ENCODE measurements at regions not wholly inside any gene's neighbourhood (a gene's known extent, or its start where the extent isn't known, plus 50 kb on each side); places are given as distances from the start of the nearest gene placed in this dataset.
"Not testable (repeated sequence)": the region's sequence is repeated elsewhere in the genome, so short reads cannot be mapped to it uniquely, and the experiment has no call there.

GRCh38 chr3:176628101-176628639 lies 569.1 kb downstream of the TBL1XR1 start:
- Histone ChIP-seq H3K27me3 (ENCODE audit: control insufficient read depth, insufficient read depth, low read length) (no peaks in the 10 kb centered on the region), H3K36me3 (ENCODE audit: control insufficient read depth, insufficient read depth, low read length) (no peaks in the 10 kb centered on the region), H3K4me3 (ENCODE audit: low read depth, low read length) (no peak overlapping the region)
- DNase-seq (ENCODE audit: low read depth): no peak
- no peak for TF ChIP-seq CTCF (IDR thresholded peaks at IDR 0.05; ENCODE audit: insufficient read depth, low read length, poor library complexity, severe bottlenecking)

DNA sequence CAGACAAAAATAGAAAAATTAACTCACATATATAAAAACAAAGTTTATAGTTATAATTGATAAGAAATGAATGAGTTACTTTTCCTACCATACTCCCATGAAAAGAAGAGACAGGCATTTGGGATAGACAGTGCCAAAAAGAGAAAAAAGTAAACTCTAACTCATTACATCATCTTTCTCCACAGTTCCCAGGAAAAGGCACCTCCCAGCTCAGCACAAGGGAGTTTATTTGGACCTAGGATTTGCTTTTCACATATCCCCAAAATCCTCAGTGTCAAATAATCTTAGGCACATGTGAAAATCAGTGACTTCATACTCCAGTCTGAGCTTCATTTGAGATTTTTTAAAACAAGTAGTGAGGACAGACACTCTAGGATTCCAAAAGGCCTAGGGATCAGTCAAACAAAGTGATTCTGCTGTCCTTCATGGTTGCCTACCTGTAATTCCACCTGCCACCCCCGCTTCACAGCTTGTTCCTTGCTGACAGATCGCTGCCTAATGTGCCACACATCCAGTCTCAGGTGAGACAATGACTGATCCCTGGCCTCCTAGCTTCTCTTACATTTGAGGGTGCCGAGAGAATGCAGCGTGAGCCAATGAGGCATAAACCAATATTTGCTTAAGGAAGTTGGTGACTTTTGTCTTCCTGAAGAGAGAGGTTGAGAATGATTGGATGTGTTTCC lies 573.7 kb downstream of the TBL1XR1 start:
- no peak for DNase-seq (ENCODE audit: low read depth)
- no peak for TF ChIP-seq CTCF (IDR thresholded peaks at IDR 0.05; ENCODE audit: insufficient read depth, low read length, poor library complexity, severe bottlenecking)
- H3K27me3 ChIP-seq (ENCODE audit: control insufficient read depth, insufficient read depth, low read length): no peaks in the 10 kb centered on the region

DNA sequence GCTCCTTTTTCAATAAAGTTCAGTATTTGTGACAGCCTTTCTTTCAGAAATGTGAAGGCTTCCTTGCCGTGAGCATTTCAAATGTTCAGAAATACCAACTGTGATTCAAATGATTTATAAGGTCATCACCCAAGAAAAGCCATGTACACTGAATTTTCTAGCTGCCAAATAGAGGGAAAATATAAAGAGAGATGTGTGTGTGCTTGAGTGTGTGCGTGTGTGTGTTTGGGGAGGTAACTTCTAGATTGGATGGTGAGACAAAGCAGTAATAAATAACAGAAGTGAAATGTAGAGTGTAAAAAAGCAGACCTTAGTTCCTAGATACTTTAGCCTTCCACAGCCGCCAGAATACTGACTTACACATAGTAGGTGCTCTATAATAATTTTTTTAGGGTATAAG lies 577.4 kb downstream of the TBL1XR1 start:
- no peak for TF ChIP-seq CTCF (IDR thresholded peaks at IDR 0.05; ENCODE audit: insufficient read depth, low read length, poor library complexity, severe bottlenecking)
- Histone ChIP-seq H3K27me3 (ENCODE audit: control insufficient read depth, insufficient read depth, low read length) (no peaks in the 10 kb centered on the region), H3K36me3 (ENCODE audit: control insufficient read depth, insufficient read depth, low read length) (no peaks in the 10 kb centered on the region), H3K4me3 (ENCODE audit: low read depth, low read length) (no peak overlapping the region)
- no peak for DNase-seq (ENCODE audit: low read depth)

More for the DNA sequence above, 573.7 kb downstream of the TBL1XR1 start:
- no peaks in the 10 kb centered on the region for H3K36me3 ChIP-seq (ENCODE audit: control insufficient read depth, insufficient read depth, low read length)
- no peak overlapping the region for H3K4me3 ChIP-seq (ENCODE audit: low read depth, low read length)

- TF ChIP-seq CTCF (IDR thresholded peaks at IDR 0.05; ENCODE audit: insufficient read depth, low read length, poor library complexity, severe bottlenecking): no peak
- H3K27me3 ChIP-seq (ENCODE audit: control insufficient read depth, insufficient read depth, low read length): no peaks in the 10 kb centered on the region
- DNase-seq (ENCODE audit: low read depth): no peak
These were observed 581.5 kb downstream of the TBL1XR1 start for GRCh38 chr3:176615826-176616225.

DNA sequence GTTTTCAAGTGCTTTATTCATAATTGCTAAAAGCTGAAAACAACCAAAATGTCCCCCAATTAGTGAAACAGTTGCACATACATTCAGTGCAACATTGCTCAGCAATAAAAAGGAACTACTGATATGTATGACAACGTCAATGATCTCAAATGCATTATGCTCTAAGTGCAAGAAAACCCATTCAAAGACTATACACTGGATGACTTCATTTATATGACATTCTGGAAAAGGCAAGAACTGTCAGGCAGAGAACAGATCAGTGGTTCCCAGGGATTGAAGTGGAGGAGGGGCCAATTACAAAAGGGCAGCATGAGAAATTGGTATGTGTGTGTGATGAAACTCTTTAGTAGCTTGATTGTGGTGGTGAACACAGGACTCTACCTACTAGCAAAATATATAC lies 585.6 kb downstream of the TBL1XR1 start:
- DNase-seq (ENCODE audit: low read depth): no peak
- no peak for TF ChIP-seq CTCF (IDR thresholded peaks at IDR 0.05; ENCODE audit: insufficient read depth, low read length, poor library complexity, severe bottlenecking)
- no peak overlapping the region for H3K4me3 ChIP-seq (ENCODE audit: low read depth, low read length)
- H3K36me3 ChIP-seq (ENCODE audit: control insufficient read depth, insufficient read depth, low read length): no peaks in the 10 kb centered on the region
- H3K27me3 ChIP-seq (ENCODE audit: control insufficient read depth, insufficient read depth, low read length): no peaks in the 10 kb centered on the region

More at GRCh38 chr3:176615826-176616225, 581.5 kb downstream of the TBL1XR1 start:
- Histone ChIP-seq H3K4me3 (ENCODE audit: low read depth, low read length) (no peak overlapping the region), H3K36me3 (ENCODE audit: control insufficient read depth, insufficient read depth, low read length) (no peaks in the 10 kb centered on the region)

DNA sequence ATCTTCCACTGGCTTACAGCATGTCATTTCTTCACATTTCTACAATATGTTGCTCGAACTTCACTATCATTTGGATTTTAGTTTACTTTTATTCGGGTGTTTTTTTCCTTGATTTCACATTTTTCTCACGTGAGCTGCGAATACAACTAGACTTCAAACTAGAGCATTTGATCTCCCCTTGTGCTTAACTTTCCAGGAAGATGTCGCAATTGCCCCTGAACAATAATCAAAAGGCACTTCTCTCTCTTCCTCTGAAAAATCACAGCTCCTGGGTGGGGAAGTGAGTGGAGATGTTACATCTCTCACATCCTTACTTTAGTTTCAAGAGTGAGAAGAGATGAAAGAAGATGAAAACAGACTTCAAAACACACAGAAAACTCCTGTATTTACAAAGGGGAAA lies 587.9 kb downstream of the TBL1XR1 start:
- TF ChIP-seq CTCF (IDR thresholded peaks at IDR 0.05; ENCODE audit: insufficient read depth, low read length, poor library complexity, severe bottlenecking): no peak
- H3K27me3 ChIP-seq (ENCODE audit: control insufficient read depth, insufficient read depth, low read length): no peaks in the 10 kb centered on the region
- H3K4me3 ChIP-seq (ENCODE audit: low read depth, low read length): no peak overlapping the region
- no peak for DNase-seq (ENCODE audit: low read depth)
- no peaks in the 10 kb centered on the region for H3K36me3 ChIP-seq (ENCODE audit: control insufficient read depth, insufficient read depth, low read length)

- H3K4me3 ChIP-seq (ENCODE audit: low read depth, low read length); H3K36me3 ChIP-seq (ENCODE audit: control insufficient read depth, insufficient read depth, low read length); H3K27me3 ChIP-seq (ENCODE audit: control insufficient read depth, insufficient read depth, low read length); DNase-seq (ENCODE audit: low read depth): not testable (repeated sequence)
These were observed 591.7 kb downstream of the TBL1XR1 start for GRCh38 chr3:176605553-176605952.

Measured in kidney epithelial cell (primary cell).